ENCODE measurements at regions not wholly inside any gene's neighbourhood (a gene's known extent, or its start where the extent isn't known, plus 50 kb on each side); places are given as distances from the start of the nearest gene placed in this dataset.

- H3K9me3 ChIP-seq: no peaks in the 10 kb centered on the region
- H3K4me3 ChIP-seq: no peak overlapping the region
- ChIA-PET POLR2A (no interaction called here), CTCF (no interaction called here)
- H3K4me1 ChIP-seq: no peaks in the 10 kb centered on the region
- FAIRE-seq (no peak), ATAC-seq (no peak), DNase-seq (ENCODE audit: low read depth in 1 of 2, low spot score in 1 of 2) (no peak)
- 0% methylated on average over 1 of the region's 1 CpG for WGBS (ENCODE audit: missing lambda C conversion rate)
- H3K4me2 ChIP-seq: no peak overlapping the region
- TF ChIP-seq EP300 (IDR thresholded peaks at IDR 0.05): no peak
- TF ChIP-seq NPAS2 (CRISPR knock-in tag; IDR thresholded peaks at IDR 0.05; ENCODE audit: borderline replicate concordance): no peak
- no peak for TF ChIP-seq MAZ (IDR thresholded peaks at IDR 0.05; ENCODE audit: borderline replicate concordance, low read depth, low read length)
- TF ChIP-seq PHF8 (IDR thresholded peaks at IDR 0.05; ENCODE audit: borderline replicate concordance, low read depth): no peak
- TF ChIP-seq RARB (CRISPR knock-in tag; IDR thresholded peaks at IDR 0.05): no peak
- TF ChIP-seq EHMT2 (IDR thresholded peaks at IDR 0.05; ENCODE audit: low read depth): no peak
- no peak for TF ChIP-seq NR3C1 (IDR thresholded peaks at IDR 0.05)
- TF ChIP-seq CBX8 (IDR thresholded peaks at IDR 0.05): no peak
- TF ChIP-seq MAX (IDR thresholded peaks at IDR 0.05): no peak
- TF ChIP-seq, protein P1, sequence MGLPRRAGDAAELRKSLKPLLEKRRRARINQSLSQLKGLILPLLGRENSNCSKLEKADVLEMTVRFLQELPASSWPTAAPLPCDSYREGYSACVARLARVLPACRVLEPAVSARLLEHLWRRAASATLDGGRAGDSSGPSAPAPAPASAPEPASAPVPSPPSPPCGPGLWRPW (IDR thresholded peaks at IDR 0.05): no peak
- no peak for TF ChIP-seq TP53 (CRISPR knock-in tag; IDR thresholded peaks at IDR 0.05)
- TF ChIP-seq RCOR1 (IDR thresholded peaks at IDR 0.05; ENCODE audit: low read depth, low read length): no peak
- no peak for TF ChIP-seq CBX2 (IDR thresholded peaks at IDR 0.05; ENCODE audit: borderline replicate concordance, low read depth)
- TF ChIP-seq CEBPB (IDR thresholded peaks at IDR 0.05): no peak
- H3K27ac ChIP-seq: no peak overlapping the region
These were observed 69.2 kb upstream of the DYNAP start for GRCh38 chr18:54521846-54522245.

DNA sequence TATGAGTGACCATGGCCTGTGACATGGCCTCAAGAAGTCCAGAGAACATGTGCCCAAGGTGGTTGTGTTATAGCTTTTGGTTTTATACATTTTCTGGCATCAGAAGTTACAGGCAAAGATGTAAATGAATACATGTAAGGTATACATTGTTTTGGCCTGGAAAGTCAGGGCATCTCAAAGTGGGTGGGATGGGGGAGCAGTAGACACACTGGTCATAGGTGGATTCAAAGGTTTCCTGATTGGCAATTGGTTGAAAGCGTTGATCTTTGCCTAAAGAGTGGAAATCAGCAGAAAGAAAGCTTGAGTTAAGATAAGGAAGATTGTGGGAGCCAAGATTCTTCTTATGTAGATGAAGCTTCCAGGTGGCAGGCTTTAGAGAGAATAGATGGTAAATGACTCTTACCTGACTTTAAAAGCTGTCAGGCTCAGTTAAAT lies 62.1 kb upstream of the DYNAP start:
- WGBS (ENCODE audit: missing lambda C conversion rate): 6% methylated on average over 1 of the region's 1 CpG
- no peak overlapping the region for H3K4me2 ChIP-seq
- DNase-seq (ENCODE audit: low read depth in 1 of 2, low spot score in 1 of 2): no peak
- H3K27ac ChIP-seq: no peak overlapping the region
- no peak overlapping the region for H3K4me3 ChIP-seq
- FAIRE-seq: no peak
- no peaks in the 10 kb centered on the region; the same call in 2 of the 3 replicates for H3K9me3 ChIP-seq
- H3K4me1 ChIP-seq: no peaks in the 10 kb centered on the region
- TF ChIP-seq JUN (IDR thresholded peaks at IDR 0.05): no peak
- TF ChIP-seq SMC3 (IDR thresholded peaks at IDR 0.05): no peak
- TF ChIP-seq FOSL2 (IDR thresholded peaks at IDR 0.05): no peak
- no peak for TF ChIP-seq FOSL2 (CRISPR knock-in tag; IDR thresholded peaks at IDR 0.05)
- TF ChIP-seq HOXA7 (CRISPR knock-in tag; IDR thresholded peaks at IDR 0.05): no peak
- no peak for TF ChIP-seq RNF2 (IDR thresholded peaks at IDR 0.05; ENCODE audit: borderline replicate concordance, low read depth)
- TF ChIP-seq HEYL (CRISPR knock-in tag; IDR thresholded peaks at IDR 0.05): no peak
- TF ChIP-seq POLR2AphosphoS2 (conservative IDR thresholded peaks at IDR 0.05; ENCODE audit: low read length): no peak
- TF ChIP-seq E2F6 (IDR thresholded peaks at IDR 0.05; ENCODE audit: borderline replicate concordance, low read depth): no peak
- ChIA-PET CTCF (interaction anchor here (0.6 to 1.3 kb wide), 2 partner anchors 15 to 30 kb away, joined by 3 read pairs; no protein-coding TSS in a partner anchor), POLR2A (no interaction called here)
- ATAC-seq: no peak

DNA sequence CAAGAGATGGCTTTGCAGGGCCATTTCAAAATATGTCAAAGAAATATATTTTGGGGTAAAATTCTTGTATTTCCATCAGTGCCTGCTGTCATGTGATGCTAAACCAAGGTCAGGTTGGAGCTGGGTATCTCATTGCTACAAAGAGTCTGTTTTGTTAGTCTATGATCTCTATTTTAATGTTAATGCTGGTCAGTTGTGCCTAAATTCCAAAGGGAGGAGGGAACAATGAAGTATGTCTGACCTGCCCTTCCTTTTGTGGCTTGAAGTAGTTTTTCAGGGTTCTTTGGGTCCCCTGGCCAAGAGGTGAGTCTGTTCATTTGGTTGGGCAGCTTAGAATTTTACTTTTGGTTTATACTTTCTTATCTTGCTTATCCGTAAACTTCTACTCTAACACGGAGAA lies 61.6 kb upstream of the DYNAP start:
- Histone ChIP-seq H3K27ac (no peak overlapping the region), H3K9me3 (no peaks in the 10 kb centered on the region; the same call in 2 of the 3 replicates), H3K4me3 (no peak overlapping the region), H3K4me1 (no peaks in the 10 kb centered on the region), H3K4me2 (no peak overlapping the region)
- POLR2A ChIA-PET: no interaction called here
- DNase-seq (ENCODE audit: low read depth in 1 of 2, low spot score in 1 of 2) (no peak), ATAC-seq (no peak), FAIRE-seq (no peak)
- TF ChIP-seq NR3C1 (IDR thresholded peaks at IDR 0.05) (no peak), HEYL (CRISPR knock-in tag; IDR thresholded peaks at IDR 0.05) (no peak), HOXB13 (CRISPR knock-in tag; IDR thresholded peaks at IDR 0.05; ENCODE audit: low read depth) (no peak)
- 71% methylated on average over 2 of the region's 2 CpGs for WGBS (ENCODE audit: missing lambda C conversion rate)
- CTCF ChIA-PET: interaction anchor here (1.3 kb wide), 1 partner anchor 15 kb away, joined by 3 read pairs; no protein-coding TSS in a partner anchor
